K562 (cell line): ENCODE measurements at regions not wholly inside any gene's neighbourhood (a gene's known extent, or its start where the extent isn't known, plus 50 kb on each side); places are given as distances from the start of the nearest gene placed in this dataset.

Experiments
- ATAC-seq: fragments of 200-7000 bp; cut with Tn5 transposase; 3 replicates; pipeline ENCODE4 v1.9.1; 2020; ENCODE audit warnings: moderate library complexity
- BruUV-seq: library from RNA; stranded (reverse); fragments of 400-500 nt; replicated peaks from 2 replicates; lab custom pipeline; 2021; lab: Mats Ljungman, UMichigan
- CTCF ChIA-PET: fragments of 300-600 bp; formaldehyde crosslinking; extraction: SDS; loops from one replicate; lab custom pipeline; 2021; ENCODE audit warnings: low intra/inter-chr PET ratio; lab: Yijun Ruan, JAX
- POLR2A ChIA-PET: fragments of 300-600, 350-650 bp; sonication (Branson Sonifier 250); formaldehyde crosslinking; extraction: SDS; loops from one replicate; lab custom pipeline; 2021; ENCODE audit warnings: antibody characterized with exemption, inconsistent platforms; lab: Yijun Ruan, JAX
- DNase-seq, 4 experiments: peaks; one replicate each; pipeline versions ENCODE4 v3.0.0 to v3.0.0-alpha.2; 2011 to 2018; ENCODE audit warnings: low spot score in 3 of 4, mixed read lengths in 3 of 4; ENCODE audit errors: extremely low read depth in 1 of 4
- FAIRE-seq: peaks from 2 replicates; lab custom pipeline; 2011; peaks lifted over from hg19 to GRCh38; lab: Jason Lieb, UNC
- H2AFZ ChIP-seq: 2 replicates; pipeline ENCODE4 v1.6.0; 2011; ENCODE audit warnings: low read depth, low read length, control low read depth, inconsistent platforms
- H3K27ac ChIP-seq: fragments of 200-600 bp; 3 replicates; pipeline ENCODE4 v1.8.0; 2011; ENCODE audit warnings: low read depth, mild to moderate bottlenecking, control low read depth, inconsistent platforms, low read length, moderate library complexity, mixed read lengths; ENCODE audit errors: extremely low read depth
- H3K27me3 ChIP-seq, 2 experiments: fragments of 300-600 bp in 1 of 2; 2 replicates in 1 of 2; 3 replicates in 1 of 2; pipeline versions ENCODE4 v1.6.0 to v1.8.0; 2011; ENCODE audit warnings: inconsistent platforms in 2 of 2, low read length in 2 of 2, mild to moderate bottlenecking in 1 of 2, mixed read lengths in 1 of 2, moderate library complexity in 1 of 2; ENCODE audit not compliant: control insufficient read depth in 2 of 2, insufficient read depth in 2 of 2
- H3K36me3 ChIP-seq: fragments of 300-600 bp; 3 replicates; pipeline ENCODE4 v1.8.0; 2011; ENCODE audit warnings: mild to moderate bottlenecking, low read length, inconsistent platforms; ENCODE audit not compliant: control insufficient read depth, insufficient read depth
- H3K4me1 ChIP-seq, 2 experiments: fragments of 200-600 bp in 1 of 2; replicated peaks in 1 of 2; 2 replicates in 1 of 2; 3 replicates in 1 of 2; pipeline versions ENCODE4 v1.5.1 to v1.8.0; 2011; ENCODE audit warnings: inconsistent platforms in 2 of 2, low read length in 2 of 2, mild to moderate bottlenecking in 1 of 2, mixed read lengths in 1 of 2, moderate library complexity in 1 of 2; ENCODE audit not compliant: control insufficient read depth in 2 of 2, insufficient read depth in 2 of 2
- H3K4me2 ChIP-seq: 2 replicates; pipeline ENCODE4 v1.6.1; 2011; ENCODE audit warnings: low read length, control low read depth, inconsistent platforms, mixed read lengths; ENCODE audit not compliant: insufficient read depth
- H3K4me3 ChIP-seq: fragments of 200-600 bp; sonication (generic), shearing (Covaris generic); 2 replicates; pipeline ENCODE4 v1.5.1; 2016; ENCODE audit warnings: control low read depth, inconsistent platforms
- H3K79me2 ChIP-seq: fragments of 200-600 bp; 3 replicates; pipeline ENCODE4 v1.8.0; 2011; ENCODE audit warnings: low read length, inconsistent platforms; ENCODE audit not compliant: control insufficient read depth, insufficient read depth
- H3K9ac ChIP-seq, 2 experiments: 2 replicates each; pipeline versions ENCODE4 v1.6.0 to v1.6.1; 2011; ENCODE audit warnings: low read depth in 2 of 2, low read length in 2 of 2, control low read depth in 1 of 2, inconsistent platforms in 1 of 2, mild to moderate bottlenecking in 1 of 2, mixed read lengths in 1 of 2; ENCODE audit not compliant: insufficient read depth in 1 of 2
- H3K9me1 ChIP-seq: one replicate; pipeline ENCODE4 v1.6.0; 2011; ENCODE audit warnings: inconsistent platforms, mild to moderate bottlenecking, low read length, moderate library complexity; ENCODE audit not compliant: control insufficient read depth, insufficient read depth
- H3K9me3 ChIP-seq: replicated peaks from 2 replicates; pipeline ENCODE4 v1.5.1; 2011; ENCODE audit warnings: low read depth, low read length, inconsistent platforms; ENCODE audit not compliant: control insufficient read depth, insufficient read depth
- H4K20me1 ChIP-seq: replicated peaks from 2 replicates; pipeline ENCODE4 v1.6.1; 2011; ENCODE audit warnings: low read length, inconsistent platforms, mixed read lengths; ENCODE audit not compliant: control insufficient read depth, insufficient read depth
- FIP1L1 ChIP-seq: fragments of 200-400 bp; formaldehyde crosslinking; IDR thresholded peaks from 2 replicates; pipeline ENCODE4 v1.6.1; 2018; ENCODE audit warnings: mild to moderate bottlenecking, low read depth, low read length; ENCODE audit not compliant: poor library complexity, severe bottlenecking
- JUND ChIP-seq, 2 experiments: IDR thresholded peaks; 2 replicates in 1 of 2; 3 replicates in 1 of 2; pipeline ENCODE4 v1.6.1; 2011; ENCODE audit warnings: borderline replicate concordance in 2 of 2, low read depth in 2 of 2, low read length in 2 of 2, improper control_type of control experiment in 1 of 2, missing biosample characterization in 1 of 2, missing genetic modification characterization in 1 of 2, missing genetic modification reagents in 1 of 2
- KAT2B ChIP-seq: IDR thresholded peaks from one replicate; pipeline ENCODE4 v1.6.1; 2012; ENCODE audit warnings: low read depth, mild to moderate bottlenecking, control low read depth, inconsistent platforms, low read length, moderate library complexity
- LCOR ChIP-seq: sonication (generic); formaldehyde crosslinking; IDR thresholded peaks from 2 replicates; pipeline ENCODE4 v1.8.0; 2022; ENCODE audit warnings: mild to moderate bottlenecking, missing genetic modification reagents
- NELFE ChIP-seq: IDR thresholded peaks from 2 replicates; pipeline ENCODE4 v1.6.1; 2011; ENCODE audit warnings: mild to moderate bottlenecking; ENCODE audit not compliant: insufficient read depth, insufficient read length
- RFX5 ChIP-seq: IDR thresholded peaks from 2 replicates; pipeline ENCODE4 v1.6.1; 2011; ENCODE audit warnings: low read depth, mild to moderate bottlenecking, improper control_type of control experiment, low read length
- THAP12 ChIP-seq: fragments of 250-450 bp; sonication (Bioruptor Pico); IDR thresholded peaks from 2 replicates; pipeline ENCODE4 v1.9.0; 2021; ENCODE audit warnings: mild to moderate bottlenecking, inconsistent platforms
- ZNF3 ChIP-seq: fragments of 250-450 bp; sonication (Bioruptor Pico); IDR thresholded peaks from 2 replicates; pipeline ENCODE4 v1.5.0; 2021; ENCODE audit warnings: mild to moderate bottlenecking, moderate library complexity
- ZNF785 ChIP-seq: fragments of 250-450 bp; sonication (Bioruptor Pico); IDR thresholded peaks from 2 replicates; pipeline ENCODE4 v1.4.0; 2020; ENCODE audit warnings: mild to moderate bottlenecking
- WGBS: fragments of 100-300 bp; shearing (Covaris generic); methylation state at CpG from one replicate; pipeline ENCODE4 v1.1.6; 2016; ENCODE audit warnings: low coverage, mixed read lengths; ENCODE audit not compliant: insufficient coverage; ENCODE audit errors: missing lambda C conversion rate; 5-methylcytosine and 5-hydroxymethylcytosine counted together
- in situ Hi-C: fragments of 300-500 bp; cut with MboI; formaldehyde crosslinking; loops from 4 replicates; pipeline ENCODE4 v1.15.0; 2018; ENCODE audit warnings: inconsistent platforms, mixed read lengths
- intact Hi-C: fragments of 100-400 bp; cut with micrococcal nuclease; formaldehyde crosslinking; loops from 2 replicates; pipeline ENCODE4 v1.14.2; 2022
- TF ChIP-seq, protein P1 (sequence below): sonication (generic); formaldehyde crosslinking; IDR thresholded peaks from 2 replicates; pipeline ENCODE4 v1.8.1; 2023; ENCODE audit warnings: mild to moderate bottlenecking, missing genetic modification reagents

DNA sequence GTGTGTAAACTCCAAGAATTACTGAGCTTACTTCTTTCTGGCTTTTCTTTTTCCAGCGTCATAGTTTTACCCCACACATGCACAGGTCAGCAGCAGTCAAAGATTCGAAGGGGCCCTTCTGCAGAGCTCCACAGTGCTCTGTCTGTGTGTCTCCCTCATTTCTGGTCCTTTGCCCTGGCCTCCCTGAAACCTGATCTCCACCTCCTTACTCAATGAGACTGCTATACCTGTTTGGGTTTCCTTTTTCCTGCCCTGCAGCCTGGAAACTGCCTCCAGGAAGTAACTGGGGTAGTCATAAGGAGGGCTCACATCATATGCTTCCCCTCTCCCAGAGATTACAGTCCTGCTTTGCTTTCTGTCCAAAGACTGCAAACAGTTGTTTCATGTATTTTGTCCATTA, 82.8 kb upstream of the TNIK start:
- Histone ChIP-seq H3K4me2 (no peak overlapping the region), H4K20me1 (no peaks in the 10 kb centered on the region), H3K9ac (no peak overlapping the region), H3K4me3 (no peak overlapping the region), H2AFZ (peak overlapping the region; percentile 57), H3K27ac (no peak overlapping the region), H3K79me2 (no peaks in the 10 kb centered on the region), H3K27me3 (no peaks in the 10 kb centered on the region), H3K36me3 (no peaks in the 10 kb centered on the region), H3K9me3 (no peaks in the 10 kb centered on the region), H3K4me1 (peaks cover 0 to 3% of the 10 kb centered on the region in 2 experiments; a peak in 1 of 5 replicates), H3K9me1 (no peaks in the 10 kb centered on the region)
- intact Hi-C loops (no loop called here), in situ Hi-C loops (no loop called here)
- no TSS peak for BruUV-seq
- ATAC-seq: peak; percentile 65
- no peak for FAIRE-seq
- CTCF ChIA-PET: no interaction called here
- 35% methylated on average over 2 of the region's 2 CpGs for WGBS
- POLR2A ChIA-PET: interaction anchor here (1.2 to 1.4 kb wide), 4 partner anchors 9 to 31 kb away, joined by 3 to 4 read pairs (median 3); no protein-coding TSS in a partner anchor
- TF ChIP-seq ZNF3 (CRISPR knock-in tag) (no peak), RFX5 (no peak), FIP1L1 (no peak), KAT2B (no peak), JUND (IDR thresholded peaks at IDR 0.05; ENCODE audit: borderline replicate concordance, low read depth, low read length) (no peak), JUND (tag; IDR thresholded peaks at IDR 0.05; ENCODE audit: borderline replicate concordance, low read depth, low read length) (no peak), THAP12 (CRISPR knock-in tag) (no peak), NELFE (no peak), LCOR (CRISPR knock-in tag) (no peak), ZNF785 (CRISPR knock-in tag) (no peak)
- TF ChIP-seq, protein P1, sequence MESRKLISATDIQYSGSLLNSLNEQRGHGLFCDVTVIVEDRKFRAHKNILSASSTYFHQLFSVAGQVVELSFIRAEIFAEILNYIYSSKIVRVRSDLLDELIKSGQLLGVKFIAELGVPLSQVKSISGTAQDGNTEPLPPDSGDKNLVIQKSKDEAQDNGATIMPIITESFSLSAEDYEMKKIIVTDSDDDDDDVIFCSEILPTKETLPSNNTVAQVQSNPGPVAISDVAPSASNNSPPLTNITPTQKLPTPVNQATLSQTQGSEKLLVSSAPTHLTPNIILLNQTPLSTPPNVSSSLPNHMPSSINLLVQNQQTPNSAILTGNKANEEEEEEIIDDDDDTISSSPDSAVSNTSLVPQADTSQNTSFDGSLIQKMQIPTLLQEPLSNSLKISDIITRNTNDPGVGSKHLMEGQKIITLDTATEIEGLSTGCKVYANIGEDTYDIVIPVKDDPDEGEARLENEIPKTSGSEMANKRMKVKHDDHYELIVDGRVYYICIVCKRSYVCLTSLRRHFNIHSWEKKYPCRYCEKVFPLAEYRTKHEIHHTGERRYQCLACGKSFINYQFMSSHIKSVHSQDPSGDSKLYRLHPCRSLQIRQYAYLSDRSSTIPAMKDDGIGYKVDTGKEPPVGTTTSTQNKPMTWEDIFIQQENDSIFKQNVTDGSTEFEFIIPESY: no peak
- DNase-seq: peak in 1 of 4 experiments; percentile 9
